ENCODE measurements at regions not wholly inside any gene's neighbourhood (a gene's known extent, or its start where the extent isn't known, plus 50 kb on each side); places are given as distances from the start of the nearest gene placed in this dataset.

GRCh38 chr21:27743971-27744564 lies 777.2 kb upstream of the ADAMTS5 start:
- DNase-seq (ENCODE audit: low read depth in 2 of 2, low spot score in 1 of 2), result no peak

- no peak for DNase-seq (ENCODE audit: low read depth in 2 of 2, low spot score in 1 of 2)
Observed at GRCh38 chr21:27741736-27742135, 774.8 kb upstream of the ADAMTS5 start.

GRCh38 chr21:27740084-27740483 lies 773.2 kb upstream of the ADAMTS5 start:
- DNase-seq (ENCODE audit: low read depth in 2 of 2, low spot score in 1 of 2), result no peak

DNA sequence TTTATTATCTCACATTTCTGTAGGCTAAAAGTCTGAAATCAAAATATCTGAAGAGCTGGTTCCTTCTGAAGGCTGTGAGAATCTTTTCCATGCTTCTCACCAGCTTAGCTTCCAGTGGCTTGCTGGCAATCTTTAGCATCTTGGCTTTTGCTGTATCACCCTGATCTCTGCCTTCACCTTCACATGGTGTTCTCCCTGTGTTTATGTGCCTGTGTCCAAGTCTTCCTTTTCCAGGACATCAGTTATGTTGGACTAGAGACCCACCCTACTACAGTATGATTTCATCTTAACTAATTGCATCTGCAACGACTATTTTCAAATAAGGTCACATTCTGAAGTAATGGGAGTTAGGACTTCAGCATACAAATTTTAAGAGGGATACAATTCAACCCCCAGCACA lies 772.3 kb upstream of the ADAMTS5 start:
- no peak for DNase-seq (ENCODE audit: low read depth in 2 of 2, low spot score in 1 of 2)

- no peak for DNase-seq (ENCODE audit: low read depth in 2 of 2, low spot score in 1 of 2)
Observed at GRCh38 chr21:27735699-27736098, 768.8 kb upstream of the ADAMTS5 start.

GRCh38 chr21:27734146-27734545 lies 767.3 kb upstream of the ADAMTS5 start:
- DNase-seq (ENCODE audit: low read depth in 2 of 2, low spot score in 1 of 2), result no peak

GRCh38 chr21:27725916-27726315 lies 759.0 kb upstream of the ADAMTS5 start:
- no peak for DNase-seq (ENCODE audit: low read depth in 2 of 2, low spot score in 1 of 2)

GRCh38 chr21:27722095-27722494 lies 755.2 kb upstream of the ADAMTS5 start:
- DNase-seq (ENCODE audit: low read depth in 2 of 2, low spot score in 1 of 2), result no peak

GRCh38 chr21:27721675-27722074 lies 754.8 kb upstream of the ADAMTS5 start:
- no peak for DNase-seq (ENCODE audit: low read depth in 2 of 2, low spot score in 1 of 2)

DNA sequence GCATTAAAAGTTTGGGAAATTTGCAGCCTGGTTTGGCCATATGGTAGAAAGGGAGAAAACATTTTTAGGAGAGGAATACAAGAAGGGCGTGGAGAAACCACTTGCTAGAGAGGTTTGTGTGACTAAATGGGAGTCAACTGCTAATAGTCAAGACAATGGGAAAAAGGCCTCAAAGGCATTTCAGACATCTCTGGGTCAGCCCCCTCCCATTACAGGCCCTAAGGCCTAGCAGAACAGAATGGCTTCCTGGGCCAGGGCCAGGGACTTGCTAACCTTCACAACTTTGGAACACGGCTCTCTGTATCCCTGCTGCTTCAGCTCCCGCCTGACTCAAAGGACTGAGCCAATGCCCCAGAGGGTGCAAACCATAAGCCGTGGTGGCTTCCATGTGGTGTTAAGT lies 752.3 kb upstream of the ADAMTS5 start:
- DNase-seq (ENCODE audit: low read depth in 2 of 2, low spot score in 1 of 2), result no peak

- DNase-seq (ENCODE audit: low read depth in 2 of 2, low spot score in 1 of 2), result no peak
Observed at GRCh38 chr21:27715131-27715530, 748.2 kb upstream of the ADAMTS5 start.

DNA sequence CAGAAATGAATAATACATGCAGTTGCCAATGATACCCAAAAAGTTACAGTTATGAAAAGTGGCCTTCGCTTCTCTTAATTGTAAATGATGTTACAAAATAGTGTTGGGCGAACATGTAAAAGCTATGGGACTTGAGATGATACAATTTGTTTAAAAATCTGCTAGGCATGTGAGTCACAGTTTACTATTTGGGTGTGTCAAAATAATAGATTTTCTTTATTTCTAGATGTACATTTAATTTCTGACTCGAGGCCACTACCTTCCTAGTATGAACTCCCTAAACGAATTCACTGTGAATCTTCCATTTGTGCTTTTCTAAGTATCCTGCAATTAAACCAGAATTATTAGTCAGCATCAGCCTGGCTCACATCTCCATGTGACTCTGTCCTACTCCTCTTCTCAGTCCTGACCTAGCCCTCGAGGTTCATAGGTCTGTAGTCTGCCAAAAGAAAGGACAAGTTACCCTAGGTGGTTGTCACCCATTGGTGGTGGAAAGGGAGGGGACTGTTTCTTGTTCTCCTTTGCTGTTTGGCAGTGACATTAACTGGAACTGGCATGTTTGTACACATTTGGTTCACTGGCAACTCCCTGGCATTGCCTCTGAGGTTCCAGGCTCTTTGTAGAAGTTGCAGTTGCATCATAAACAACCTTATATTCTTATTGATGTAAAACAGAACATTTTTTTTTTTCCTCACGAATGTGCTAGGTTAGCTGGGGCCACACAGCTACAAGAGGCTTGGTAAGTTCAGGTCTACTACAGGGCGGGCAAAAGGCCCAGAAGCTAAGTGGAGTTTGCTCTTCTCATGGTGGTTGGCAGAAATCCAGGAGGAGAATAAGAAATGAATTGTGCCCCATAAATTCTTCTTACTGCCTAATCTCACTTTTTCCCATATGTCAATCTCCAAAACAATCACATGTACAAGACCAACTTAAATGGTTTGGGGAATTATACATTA lies 746.5 kb upstream of the ADAMTS5 start:
- no peak for DNase-seq (ENCODE audit: low read depth in 2 of 2, low spot score in 1 of 2)

DNA sequence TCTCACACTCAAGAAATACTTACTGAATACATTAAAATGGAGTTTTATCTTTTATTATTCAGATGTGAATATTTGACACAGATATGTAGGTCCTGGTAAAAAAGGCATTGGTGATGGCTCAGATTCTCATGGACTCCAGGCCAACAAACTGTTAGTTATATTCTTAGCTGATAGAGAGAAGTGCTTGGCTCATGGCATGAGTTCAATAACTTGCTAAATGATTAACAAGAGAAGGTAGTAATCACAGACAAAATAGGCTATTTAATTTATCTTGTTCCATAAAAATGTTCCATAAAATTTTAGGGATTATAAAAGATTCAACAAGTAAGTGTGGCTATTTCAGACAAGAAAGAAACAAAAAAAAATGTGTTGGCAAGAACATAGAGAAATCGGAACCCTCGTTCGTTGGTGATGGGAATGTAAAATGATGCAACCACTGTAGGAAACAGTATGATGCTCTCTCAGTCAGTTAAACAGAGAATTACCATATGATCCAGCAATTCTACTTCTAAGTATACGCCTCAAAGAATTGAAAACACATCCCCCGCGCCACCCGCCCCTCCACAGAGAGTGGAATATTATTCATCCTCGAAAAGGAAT lies 737.8 kb upstream of the ADAMTS5 start:
- DNase-seq (ENCODE audit: low read depth in 2 of 2, low spot score in 1 of 2), result no peak

DNA sequence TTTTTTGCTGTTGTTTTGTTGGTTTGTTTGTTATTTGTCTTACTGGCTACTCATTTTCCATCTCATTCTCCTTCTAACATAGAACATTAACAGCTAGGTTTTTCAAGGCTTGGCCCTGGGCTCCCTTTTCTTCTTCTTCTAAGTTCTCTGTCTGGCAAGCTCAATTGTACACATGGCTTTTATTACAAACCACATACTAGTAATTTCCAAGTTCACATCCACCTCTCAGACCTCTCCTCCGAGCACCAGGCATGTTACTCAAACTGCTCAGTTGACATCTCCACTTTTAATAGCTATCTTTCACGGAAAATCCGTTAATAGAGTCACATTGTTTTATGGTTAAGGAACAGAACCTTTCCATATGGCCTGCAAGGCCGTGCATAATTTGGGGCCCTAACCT lies 736.9 kb upstream of the ADAMTS5 start:
- no peak for DNase-seq (ENCODE audit: low read depth in 2 of 2, low spot score in 1 of 2)

- DNase-seq (ENCODE audit: low read depth in 2 of 2, low spot score in 1 of 2), result no peak
Observed at GRCh38 chr21:27700974-27701614, 734.2 kb upstream of the ADAMTS5 start.

DNA sequence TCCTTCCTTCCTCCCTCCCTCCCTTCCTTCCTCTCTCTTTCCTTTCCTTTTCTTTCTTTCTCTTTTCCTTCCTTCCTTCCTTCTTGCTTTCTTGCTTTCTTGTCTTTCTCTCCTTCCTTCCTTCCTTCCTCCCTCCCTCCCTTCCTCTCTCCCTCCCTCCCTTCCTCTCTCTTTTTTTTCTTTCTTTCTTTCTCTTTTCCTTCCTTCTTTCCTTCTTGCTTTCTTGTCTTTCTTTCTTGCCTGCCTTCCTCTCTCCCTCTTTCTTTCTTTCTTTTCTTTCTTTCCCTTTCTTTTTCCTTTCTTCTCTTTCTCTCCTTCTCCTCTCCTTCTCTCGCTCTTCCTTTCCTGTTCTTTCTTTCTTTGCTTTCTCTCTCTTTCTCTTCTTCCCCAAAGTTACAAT lies 728.4 kb upstream of the ADAMTS5 start:
- DNase-seq (ENCODE audit: low read depth in 2 of 2, low spot score in 1 of 2), result no peak

DNA sequence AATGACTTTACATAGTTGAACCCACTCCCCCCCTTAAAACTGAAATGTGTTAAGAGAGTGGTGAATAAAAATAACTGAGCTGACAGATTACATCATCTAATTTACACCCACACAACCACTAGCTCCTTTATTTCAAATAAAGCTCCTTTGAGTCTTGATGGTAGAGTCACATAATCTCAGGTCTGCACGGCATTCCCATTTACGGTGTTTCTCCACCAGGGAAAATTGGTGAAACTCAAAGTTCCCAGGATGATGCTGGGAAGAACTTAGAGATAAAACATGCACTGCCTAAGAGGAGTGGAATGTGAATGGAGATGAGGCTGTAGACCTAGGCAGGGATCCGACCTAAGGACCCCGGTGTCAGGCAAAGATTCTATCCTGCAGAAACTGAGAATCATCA lies 727.8 kb upstream of the ADAMTS5 start:
- DNase-seq (ENCODE audit: low read depth in 2 of 2, low spot score in 1 of 2), result no peak

DNA sequence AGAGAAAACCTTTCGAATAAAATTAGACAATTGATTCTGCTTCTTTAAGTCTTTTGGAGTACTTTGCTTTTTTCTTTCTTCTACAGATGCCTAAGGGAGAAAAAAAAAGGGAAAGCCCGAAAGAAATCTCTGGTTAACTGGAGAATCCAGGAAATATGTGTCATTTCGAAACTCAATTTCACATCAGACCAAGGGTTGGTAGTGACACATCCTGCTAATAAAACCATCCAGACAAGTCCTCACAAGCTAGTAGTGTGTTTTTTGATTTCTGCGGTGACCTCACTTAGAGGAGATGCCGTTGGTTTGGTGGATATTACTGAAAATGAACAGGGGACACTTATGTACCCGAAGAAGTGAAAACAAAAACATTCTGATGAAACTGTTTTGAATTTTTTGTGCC lies 726.5 kb upstream of the ADAMTS5 start:
- DNase-seq (ENCODE audit: low read depth in 2 of 2, low spot score in 1 of 2), result no peak

- DNase-seq (ENCODE audit: low read depth in 2 of 2, low spot score in 1 of 2), result no peak
Observed at GRCh38 chr21:27691516-27691915, 724.6 kb upstream of the ADAMTS5 start.

- no peak for DNase-seq (ENCODE audit: low read depth in 2 of 2, low spot score in 1 of 2)
Observed at GRCh38 chr21:27691006-27691405, 724.1 kb upstream of the ADAMTS5 start.

- DNase-seq (ENCODE audit: low read depth in 2 of 2, low spot score in 1 of 2), result no peak
Observed at GRCh38 chr21:27690426-27690825, 723.5 kb upstream of the ADAMTS5 start.

- no peak for DNase-seq (ENCODE audit: low read depth in 2 of 2, low spot score in 1 of 2)
Observed at GRCh38 chr21:27688773-27689172, 721.9 kb upstream of the ADAMTS5 start.
